Nephron (organoid): ENCODE measurements at regions not wholly inside any gene's neighbourhood (a gene's known extent, or its start where the extent isn't known, plus 50 kb on each side); places are given as distances from the start of the nearest gene placed in this dataset.

Experiments
- H3K27ac Mint-ChIP-seq, 3 experiments: 2 replicates each; pipeline ENCODE4 v1.8.0; 2020; ENCODE audit warnings: mixed read lengths in 3 of 3, mild to moderate bottlenecking in 2 of 3, moderate library complexity in 1 of 3
- H3K27me3 Mint-ChIP-seq: 2 replicates; pipeline ENCODE4 v1.8.0; 2021; ENCODE audit warnings: low read depth, mild to moderate bottlenecking, moderate library complexity, mixed read lengths
- H3K36me3 Mint-ChIP-seq: 2 replicates; pipeline ENCODE4 v1.8.0; 2020; ENCODE audit warnings: low read depth, mixed read lengths
- H3K4me1 Mint-ChIP-seq: 2 replicates; pipeline ENCODE4 v1.8.0; 2020; ENCODE audit warnings: mixed read lengths
- H3K4me3 Mint-ChIP-seq, 3 experiments: 2 replicates each; pipeline ENCODE4 v1.8.0; 2020; ENCODE audit warnings: mild to moderate bottlenecking in 3 of 3, mixed read lengths in 3 of 3, moderate library complexity in 2 of 3
- H3K9me3 Mint-ChIP-seq: 2 replicates; pipeline ENCODE4 v1.8.0; 2020; ENCODE audit warnings: mixed read lengths
- TF ChIP-seq, protein P1 (sequence below), 3 experiments: fragments of 200-600 bp; sonication (generic); IDR thresholded peaks; one replicate each; pipeline ENCODE4 v1.5.0; 2021; ENCODE audit warnings: antibody characterized with exemption in 3 of 3; ENCODE audit not compliant: unreplicated experiment in 3 of 3

DNA sequence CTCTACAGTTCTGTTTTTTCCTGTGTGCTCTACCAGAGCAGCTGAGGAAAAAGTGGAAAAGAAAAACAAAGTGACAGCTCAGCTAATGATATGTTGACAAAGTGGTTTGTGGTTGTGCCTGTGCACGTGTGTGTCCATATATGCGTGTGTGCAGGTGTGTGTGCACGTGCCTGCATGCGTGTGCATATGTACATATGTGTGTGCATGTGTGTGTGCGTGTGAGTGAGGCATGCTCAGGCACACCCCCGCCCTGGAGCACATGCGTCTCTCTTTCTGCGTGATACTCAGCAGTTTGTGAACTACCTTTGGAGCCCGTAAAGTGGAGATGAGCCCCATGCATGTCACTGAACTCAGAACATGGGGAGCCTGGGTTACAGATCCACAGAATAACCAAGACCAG, 84.5 kb upstream of the GPR26 start:
- H3K4me3 Mint-ChIP-seq: no peak overlapping the region
- no peaks in the 10 kb centered on the region for H3K9me3 Mint-ChIP-seq
- TF ChIP-seq, protein P1, sequence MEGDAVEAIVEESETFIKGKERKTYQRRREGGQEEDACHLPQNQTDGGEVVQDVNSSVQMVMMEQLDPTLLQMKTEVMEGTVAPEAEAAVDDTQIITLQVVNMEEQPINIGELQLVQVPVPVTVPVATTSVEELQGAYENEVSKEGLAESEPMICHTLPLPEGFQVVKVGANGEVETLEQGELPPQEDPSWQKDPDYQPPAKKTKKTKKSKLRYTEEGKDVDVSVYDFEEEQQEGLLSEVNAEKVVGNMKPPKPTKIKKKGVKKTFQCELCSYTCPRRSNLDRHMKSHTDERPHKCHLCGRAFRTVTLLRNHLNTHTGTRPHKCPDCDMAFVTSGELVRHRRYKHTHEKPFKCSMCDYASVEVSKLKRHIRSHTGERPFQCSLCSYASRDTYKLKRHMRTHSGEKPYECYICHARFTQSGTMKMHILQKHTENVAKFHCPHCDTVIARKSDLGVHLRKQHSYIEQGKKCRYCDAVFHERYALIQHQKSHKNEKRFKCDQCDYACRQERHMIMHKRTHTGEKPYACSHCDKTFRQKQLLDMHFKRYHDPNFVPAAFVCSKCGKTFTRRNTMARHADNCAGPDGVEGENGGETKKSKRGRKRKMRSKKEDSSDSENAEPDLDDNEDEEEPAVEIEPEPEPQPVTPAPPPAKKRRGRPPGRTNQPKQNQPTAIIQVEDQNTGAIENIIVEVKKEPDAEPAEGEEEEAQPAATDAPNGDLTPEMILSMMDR (IDR thresholded peaks at IDR 0.05; ENCODE audit: unreplicated experiment in 3 of 3): no peak
- H3K27me3 Mint-ChIP-seq: peaks cover 94% of the 10 kb centered on the region
- H3K36me3 Mint-ChIP-seq: no peaks in the 10 kb centered on the region
- H3K27ac Mint-ChIP-seq: no peak overlapping the region
- H3K4me1 Mint-ChIP-seq: no peaks in the 10 kb centered on the region

DNA sequence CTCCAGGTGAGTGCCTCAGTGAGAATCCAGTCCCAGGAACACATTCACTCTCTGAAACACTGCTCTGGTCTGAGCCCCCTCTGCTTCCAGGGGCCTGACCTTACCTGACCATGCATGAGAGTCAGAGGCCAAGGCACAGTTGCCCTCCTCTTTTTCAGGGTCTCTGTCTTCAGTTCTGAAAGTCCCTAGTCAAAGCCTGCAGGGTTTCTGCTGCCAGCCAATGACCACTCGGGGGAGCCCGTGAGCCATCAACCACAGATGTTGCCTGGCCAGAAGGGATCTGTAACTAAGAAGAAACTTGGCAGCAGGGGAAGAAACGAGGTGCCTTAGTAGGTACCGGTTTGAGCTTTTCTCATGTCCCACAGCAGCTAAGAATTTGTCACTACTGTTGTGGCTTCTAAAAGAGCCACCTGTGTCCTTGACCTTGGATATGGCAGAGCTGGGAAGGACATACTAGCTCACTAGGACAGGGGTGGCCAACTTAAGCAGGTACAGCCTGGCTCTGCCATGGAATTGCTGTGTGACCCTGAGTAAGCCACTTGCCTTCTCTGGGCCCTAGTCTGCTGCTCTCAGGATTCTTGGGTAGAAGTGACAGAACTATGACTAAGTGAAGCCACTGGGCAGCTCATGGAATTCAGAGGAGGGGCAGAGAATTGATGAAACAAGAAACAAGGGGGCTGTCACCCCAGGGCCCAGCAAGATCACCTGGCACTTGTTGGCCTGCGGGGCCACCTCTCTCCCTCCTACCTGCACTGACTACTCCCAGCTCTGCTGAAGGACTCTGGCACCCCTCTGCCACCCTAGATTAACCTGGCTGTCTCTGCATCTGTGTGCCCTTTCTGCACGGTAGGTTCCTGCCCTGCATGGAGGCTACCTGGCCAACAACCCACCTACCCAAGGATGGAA, 83.8 kb upstream of the GPR26 start:
- H3K27ac Mint-ChIP-seq: no peak overlapping the region
- no peaks in the 10 kb centered on the region for H3K4me1 Mint-ChIP-seq
- H3K9me3 Mint-ChIP-seq: no peaks in the 10 kb centered on the region
- H3K36me3 Mint-ChIP-seq: no peaks in the 10 kb centered on the region
- H3K27me3 Mint-ChIP-seq: peaks cover 93% of the 10 kb centered on the region
- TF ChIP-seq, protein P1 (IDR thresholded peaks at IDR 0.05; ENCODE audit: unreplicated experiment in 3 of 3): peak; percentile 82
- no peak overlapping the region for H3K4me3 Mint-ChIP-seq

DNA sequence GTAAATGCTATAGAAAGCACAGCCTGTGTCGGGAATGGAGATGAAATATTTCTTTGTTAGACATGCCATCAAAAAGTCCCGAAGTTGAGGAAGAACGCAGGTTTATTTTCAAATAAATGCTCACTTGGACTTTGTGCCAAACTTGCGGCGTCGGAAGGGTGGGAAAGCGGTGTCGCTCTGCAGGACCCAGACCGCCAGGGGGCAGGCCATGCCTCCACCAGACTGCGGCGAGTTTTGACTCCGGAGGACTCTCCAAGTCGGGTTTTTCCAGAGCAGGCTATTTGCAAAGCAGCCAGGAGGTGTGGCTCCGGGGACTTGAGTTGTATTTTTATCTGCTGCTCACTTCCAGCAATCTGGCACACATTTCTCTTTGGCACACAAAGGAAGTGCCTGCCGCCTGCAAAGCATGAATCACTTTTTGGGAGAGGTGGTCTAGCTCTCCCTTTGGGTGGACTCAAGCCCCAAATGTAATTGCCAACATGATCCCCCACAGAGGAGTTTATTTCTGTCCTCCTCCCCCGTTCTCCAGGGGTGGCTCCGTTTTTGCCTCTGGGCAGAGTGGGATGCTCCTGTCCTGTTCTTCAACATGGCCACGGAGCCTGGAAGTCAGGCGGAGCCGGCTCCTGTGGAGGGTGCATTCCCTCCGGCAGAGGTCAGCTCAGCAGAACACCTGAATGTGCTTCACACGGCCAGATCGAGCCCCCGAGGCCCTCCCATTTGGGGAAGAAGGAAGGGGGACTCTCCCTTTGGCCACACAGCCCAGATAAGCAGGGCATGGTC, 82.3 kb upstream of the GPR26 start:
- Mint-ChIP-seq H3K4me1 (no peaks in the 10 kb centered on the region), H3K27me3 (peaks cover 88% of the 10 kb centered on the region), H3K36me3 (no peaks in the 10 kb centered on the region), H3K9me3 (no peaks in the 10 kb centered on the region), H3K4me3 (no peak overlapping the region), H3K27ac (no peak overlapping the region)
- TF ChIP-seq, protein P1 (IDR thresholded peaks at IDR 0.05; ENCODE audit: unreplicated experiment in 3 of 3): peak; percentile 79 to 92 (median 80)

DNA sequence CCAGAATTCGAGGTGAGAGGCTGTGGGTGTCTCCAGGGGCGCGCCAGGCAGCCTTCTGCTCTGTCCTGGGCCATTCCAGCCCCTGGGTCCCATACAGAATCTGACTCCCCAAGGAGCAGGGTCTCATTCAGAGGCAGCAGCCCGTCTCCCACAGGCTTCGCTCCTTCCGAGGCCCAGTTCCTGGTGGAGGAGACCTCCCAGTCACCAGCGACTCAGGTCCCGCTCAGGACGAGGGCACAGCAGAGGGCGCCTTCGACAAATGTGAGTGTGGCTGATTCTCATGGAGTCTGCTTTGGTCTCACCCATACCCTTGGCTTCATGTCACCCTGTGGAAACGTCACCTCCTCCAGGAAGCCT, 81.8 kb upstream of the GPR26 start:
- TF ChIP-seq, protein P1 (IDR thresholded peaks at IDR 0.05; ENCODE audit: unreplicated experiment in 3 of 3): no peak
- H3K4me1 Mint-ChIP-seq: no peaks in the 10 kb centered on the region
- H3K27ac Mint-ChIP-seq: no peak overlapping the region

DNA sequence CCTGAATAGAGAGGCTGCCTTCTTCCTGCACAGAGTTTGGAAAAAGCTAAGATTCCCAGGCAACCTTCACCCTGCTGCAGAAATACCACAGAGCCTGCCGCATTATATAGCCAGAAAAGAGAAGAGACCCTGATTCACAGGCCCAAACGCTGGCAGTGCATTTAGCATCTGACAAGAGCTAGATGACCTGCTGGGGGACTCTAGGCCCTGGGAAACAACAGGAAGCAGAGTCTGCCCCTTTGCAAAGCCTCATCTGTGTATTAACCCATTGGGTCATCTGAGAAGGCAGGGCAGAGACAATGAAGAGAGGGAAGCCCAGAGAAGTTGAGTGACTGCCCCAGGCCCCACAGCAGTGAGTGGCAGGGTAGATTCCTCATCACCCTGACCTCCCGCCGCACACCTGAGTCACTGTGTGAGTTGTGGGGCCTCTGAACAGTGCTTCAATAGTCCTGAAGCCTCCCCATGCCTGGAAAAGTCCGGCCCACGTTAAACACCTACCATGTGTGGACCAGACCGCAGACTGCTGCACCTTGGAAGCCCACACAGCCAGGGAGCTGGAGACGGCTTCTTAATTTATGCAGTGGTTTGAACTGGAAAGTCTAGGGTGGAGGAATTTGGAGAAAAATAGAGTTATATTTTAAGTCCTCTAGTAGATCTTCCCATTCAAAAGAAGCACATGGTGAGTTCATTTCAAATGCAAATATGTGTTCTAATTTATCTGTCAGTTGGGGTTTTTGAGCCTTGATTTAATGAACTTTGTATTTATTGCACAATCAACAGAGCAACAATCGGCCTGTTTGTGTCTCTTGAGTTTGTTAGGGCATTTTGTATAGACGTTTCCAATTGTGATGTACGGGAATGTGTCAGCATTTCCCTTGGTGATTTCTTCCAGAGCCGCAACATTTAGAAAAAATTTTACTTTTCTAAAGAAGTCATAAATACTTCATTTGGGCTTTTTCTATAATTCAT, 80.4 kb upstream of the GPR26 start:
- no peaks in the 10 kb centered on the region for H3K9me3 Mint-ChIP-seq
- no peak overlapping the region for H3K27ac Mint-ChIP-seq
- no peak overlapping the region for H3K4me3 Mint-ChIP-seq
- no peaks in the 10 kb centered on the region for H3K36me3 Mint-ChIP-seq
- peaks cover 79% of the 10 kb centered on the region for H3K27me3 Mint-ChIP-seq
- H3K4me1 Mint-ChIP-seq: no peaks in the 10 kb centered on the region
- TF ChIP-seq, protein P1 (IDR thresholded peaks at IDR 0.05; ENCODE audit: unreplicated experiment in 3 of 3): no peak

More for the DNA sequence above, 81.8 kb upstream of the GPR26 start:
- Mint-ChIP-seq H3K4me3 (no peak overlapping the region), H3K27me3 (peaks cover 83% of the 10 kb centered on the region), H3K36me3 (no peaks in the 10 kb centered on the region), H3K9me3 (no peaks in the 10 kb centered on the region)
